ENCODE measurements at regions not wholly inside any gene's neighbourhood (a gene's known extent, or its start where the extent isn't known, plus 50 kb on each side); places are given as distances from the start of the nearest gene placed in this dataset.

DNA sequence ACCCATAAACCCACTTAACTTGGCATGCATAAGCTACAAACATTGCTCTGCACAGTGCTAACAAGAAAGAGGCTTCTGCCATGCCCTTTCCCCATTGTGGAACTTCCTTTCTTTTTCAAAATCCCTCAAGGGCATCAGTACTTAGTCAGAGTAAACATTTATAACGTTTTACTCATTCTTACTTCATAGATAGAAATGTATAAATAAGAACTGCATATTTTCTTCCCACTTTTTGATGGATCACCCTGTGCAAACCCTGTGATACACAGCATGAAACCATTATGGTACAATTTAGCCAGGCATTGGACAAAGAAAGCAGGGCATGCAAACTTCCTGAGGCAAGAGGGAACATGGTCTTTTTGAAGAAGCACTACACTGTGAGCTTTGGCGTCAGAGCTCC, 113.8 kb upstream of the FOXG1 start:
- ATAC-seq = no peak
- no peaks in the 10 kb centered on the region for H3K9me3 ChIP-seq
- no peaks in the 10 kb centered on the region for H3K4me1 ChIP-seq
- H3K27me3 ChIP-seq = peaks cover 5% of the 10 kb centered on the region
- TF ChIP-seq EP300 (IDR thresholded peaks at IDR 0.05) = no peak
- TF ChIP-seq, protein P1, sequence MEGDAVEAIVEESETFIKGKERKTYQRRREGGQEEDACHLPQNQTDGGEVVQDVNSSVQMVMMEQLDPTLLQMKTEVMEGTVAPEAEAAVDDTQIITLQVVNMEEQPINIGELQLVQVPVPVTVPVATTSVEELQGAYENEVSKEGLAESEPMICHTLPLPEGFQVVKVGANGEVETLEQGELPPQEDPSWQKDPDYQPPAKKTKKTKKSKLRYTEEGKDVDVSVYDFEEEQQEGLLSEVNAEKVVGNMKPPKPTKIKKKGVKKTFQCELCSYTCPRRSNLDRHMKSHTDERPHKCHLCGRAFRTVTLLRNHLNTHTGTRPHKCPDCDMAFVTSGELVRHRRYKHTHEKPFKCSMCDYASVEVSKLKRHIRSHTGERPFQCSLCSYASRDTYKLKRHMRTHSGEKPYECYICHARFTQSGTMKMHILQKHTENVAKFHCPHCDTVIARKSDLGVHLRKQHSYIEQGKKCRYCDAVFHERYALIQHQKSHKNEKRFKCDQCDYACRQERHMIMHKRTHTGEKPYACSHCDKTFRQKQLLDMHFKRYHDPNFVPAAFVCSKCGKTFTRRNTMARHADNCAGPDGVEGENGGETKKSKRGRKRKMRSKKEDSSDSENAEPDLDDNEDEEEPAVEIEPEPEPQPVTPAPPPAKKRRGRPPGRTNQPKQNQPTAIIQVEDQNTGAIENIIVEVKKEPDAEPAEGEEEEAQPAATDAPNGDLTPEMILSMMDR (IDR thresholded peaks at IDR 0.05) = no peak
- H3K27ac ChIP-seq = no peak overlapping the region
- 30 to 42% methylated on average over 2 of the region's 2 CpGs for WGBS, 2 donors (ENCODE audit: low coverage in 1 of 2)
- H3K4me3 ChIP-seq = no peak overlapping the region
- H3K36me3 ChIP-seq = no peaks in the 10 kb centered on the region

DNA sequence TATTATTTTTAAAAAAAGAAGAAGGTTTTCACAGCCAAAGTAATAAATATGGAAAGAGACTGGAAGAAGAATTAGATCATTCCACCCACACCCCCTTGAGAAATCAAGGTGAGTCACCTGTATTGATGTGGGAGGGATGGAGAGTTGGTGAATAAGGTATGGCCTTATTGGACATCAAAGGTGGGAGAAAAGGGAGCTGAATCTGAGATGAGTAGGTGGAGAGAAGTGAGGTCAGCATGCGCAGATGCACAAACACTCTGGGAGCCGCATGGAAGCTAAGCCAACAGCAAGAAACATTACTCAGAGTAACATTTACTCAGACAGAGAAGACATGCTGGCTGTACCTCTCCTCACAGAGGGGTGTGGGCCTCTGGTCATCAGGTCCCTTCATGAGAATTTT, 113.1 kb upstream of the FOXG1 start:
- ATAC-seq = no peak
- no peak overlapping the region for H3K27ac ChIP-seq
- peaks cover 5% of the 10 kb centered on the region for H3K27me3 ChIP-seq
- H3K4me3 ChIP-seq = no peak overlapping the region
- no peaks in the 10 kb centered on the region for H3K9me3 ChIP-seq
- TF ChIP-seq, protein P1 (IDR thresholded peaks at IDR 0.05) = no peak
- TF ChIP-seq EP300 (IDR thresholded peaks at IDR 0.05) = no peak
- TF ChIP-seq POLR2AphosphoS5 (IDR thresholded peaks at IDR 0.05) = no peak
- TF ChIP-seq POLR2A (IDR thresholded peaks at IDR 0.05) = no peak
- no peaks in the 10 kb centered on the region for H3K36me3 ChIP-seq
- no peaks in the 10 kb centered on the region for H3K4me1 ChIP-seq
- 93 to 96% methylated on average over 2 of the region's 2 CpGs for WGBS, 2 donors (ENCODE audit: low coverage in 1 of 2)

DNA sequence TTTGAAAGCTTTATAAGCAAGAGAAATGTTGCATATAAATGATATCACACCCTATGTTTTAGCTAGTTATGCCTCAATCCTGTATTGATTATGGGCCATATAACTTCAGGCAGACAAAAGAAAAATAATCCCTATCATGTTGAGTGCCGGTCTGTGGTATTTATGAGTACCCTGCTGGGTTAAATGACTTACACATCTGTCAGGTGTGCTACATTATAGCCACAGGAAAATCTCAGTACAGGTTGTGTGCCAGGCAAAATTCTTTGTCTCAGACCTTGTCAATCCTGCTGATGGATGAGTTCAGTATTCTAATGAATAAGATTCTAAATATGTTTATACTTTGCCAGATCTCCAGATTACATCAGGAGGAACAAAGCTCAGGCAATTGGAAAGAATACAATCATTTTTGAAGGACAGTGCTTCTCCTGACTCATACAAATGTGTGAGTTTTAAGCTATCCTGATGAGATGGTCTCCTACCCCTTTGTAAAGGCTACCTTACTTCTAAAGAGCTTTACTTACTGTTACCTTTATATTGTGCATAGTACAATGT, 109.8 kb upstream of the FOXG1 start:
- 50 to 75% methylated on average over 1 of the region's 1 CpG for WGBS, 2 donors (ENCODE audit: low coverage in 1 of 2)
- no peaks in the 10 kb centered on the region for H3K9me3 ChIP-seq
- H3K36me3 ChIP-seq = no peaks in the 10 kb centered on the region
- H3K4me1 ChIP-seq = no peaks in the 10 kb centered on the region
- H3K4me3 ChIP-seq = no peak overlapping the region
- H3K27me3 ChIP-seq = no peaks in the 10 kb centered on the region
- no peak overlapping the region for H3K27ac ChIP-seq
- no peak for TF ChIP-seq POLR2A (IDR thresholded peaks at IDR 0.05)
- TF ChIP-seq EP300 (IDR thresholded peaks at IDR 0.05) = no peak
- no peak for TF ChIP-seq POLR2AphosphoS5 (IDR thresholded peaks at IDR 0.05)
- TF ChIP-seq, protein P1 (IDR thresholded peaks at IDR 0.05) = no peak
- ATAC-seq = no peak

DNA sequence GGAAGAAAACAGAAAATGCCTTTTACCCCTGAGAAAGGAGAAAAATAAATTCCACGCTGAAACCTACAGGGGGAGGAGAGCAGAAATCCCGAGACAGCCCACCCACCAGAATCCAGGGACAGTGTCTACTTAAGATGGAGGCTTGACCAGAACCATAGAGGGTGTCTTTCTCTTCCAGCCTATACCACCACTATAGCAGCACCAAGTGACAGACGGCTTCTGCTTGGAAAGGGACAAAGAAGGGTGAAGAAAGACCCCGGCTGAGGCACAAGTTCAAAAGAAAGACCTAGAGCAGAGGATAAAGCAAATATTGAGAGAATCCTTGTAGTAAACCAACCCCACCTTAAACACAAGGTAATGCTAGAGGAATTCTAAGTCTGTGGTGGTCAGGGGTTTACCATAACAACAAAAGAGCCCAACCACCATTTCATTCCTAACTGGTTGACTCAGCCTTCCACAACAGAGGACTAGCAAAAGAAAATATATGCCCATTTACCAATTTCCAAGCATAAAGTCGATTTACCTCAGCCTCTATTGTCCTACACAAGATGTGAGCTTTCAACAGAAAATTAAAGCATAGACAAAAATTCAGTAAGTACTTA, 105.3 kb upstream of the FOXG1 start:
- TF ChIP-seq POLR2A (IDR thresholded peaks at IDR 0.05) (no peak), EP300 (IDR thresholded peaks at IDR 0.05) (no peak), POLR2AphosphoS5 (IDR thresholded peaks at IDR 0.05) (no peak)
- TF ChIP-seq, protein P1 (IDR thresholded peaks at IDR 0.05) = no peak
- Histone ChIP-seq H3K36me3 (no peaks in the 10 kb centered on the region), H3K9me3 (no peaks in the 10 kb centered on the region), H3K4me1 (no peaks in the 10 kb centered on the region), H3K27ac (no peak overlapping the region), H3K27me3 (no peaks in the 10 kb centered on the region), H3K4me3 (no peak overlapping the region)
- no peak for ATAC-seq
- WGBS, 2 donors (ENCODE audit: low coverage in 1 of 2) = 47 to 70% methylated on average over 4 to 5 of the region's 5 CpGs

DNA sequence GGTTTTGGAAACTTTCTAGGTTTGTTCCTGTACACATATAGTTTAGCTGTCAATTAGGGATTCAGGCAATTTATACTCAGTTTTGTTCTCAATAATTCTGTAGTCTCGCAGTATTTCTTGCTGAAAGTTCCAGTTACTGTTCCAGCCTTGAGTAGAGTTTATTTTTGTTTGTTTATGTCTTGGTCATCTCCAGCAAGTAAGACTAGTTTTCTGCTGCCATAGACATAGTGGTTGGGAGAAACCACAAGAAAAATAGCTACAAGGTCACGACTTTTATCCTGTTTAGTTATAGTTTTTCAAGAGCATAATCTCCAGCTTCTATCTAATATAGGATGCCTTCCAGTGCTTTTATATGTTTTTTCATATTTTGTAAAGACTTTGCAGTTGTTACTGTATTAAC, 99.6 kb upstream of the FOXG1 start:
- H3K4me1 ChIP-seq = no peaks in the 10 kb centered on the region
- WGBS, 2 donors (ENCODE audit: low coverage in 1 of 2) = 75 to 79% methylated on average over 2 of the region's 2 CpGs

More for the DNA sequence above, 99.6 kb upstream of the FOXG1 start:
- no peak for TF ChIP-seq POLR2A (IDR thresholded peaks at IDR 0.05)
- TF ChIP-seq, protein P1 (IDR thresholded peaks at IDR 0.05) = no peak
- TF ChIP-seq POLR2AphosphoS5 (IDR thresholded peaks at IDR 0.05) = no peak
- no peak overlapping the region for H3K27ac ChIP-seq
- H3K4me3 ChIP-seq = no peak overlapping the region
- ATAC-seq = no peak
- no peaks in the 10 kb centered on the region for H3K36me3 ChIP-seq
- no peaks in the 10 kb centered on the region for H3K27me3 ChIP-seq
- H3K9me3 ChIP-seq = no peaks in the 10 kb centered on the region

Data from gastroesophageal sphincter (tissue), 4 donors.